Fibroblast of lung (primary cell): ENCODE measurements at regions not wholly inside any gene's neighbourhood (a gene's known extent, or its start where the extent isn't known, plus 50 kb on each side); places are given as distances from the start of the nearest gene placed in this dataset.

Experiments
- DNase-seq, 2 donors: peaks; one replicate each; pipeline versions ENCODE4 v3.0.0 to v3.0.0-alpha.2; 2010; ENCODE audit warnings: low read depth in 2 of 2
- H2AFZ ChIP-seq: 2 replicates; pipeline ENCODE4 v1.5.1; 2012; ENCODE audit warnings: low read length, control low read depth, inconsistent platforms
- H3K27ac ChIP-seq: 2 replicates; pipeline ENCODE4 v1.5.1; 2011; ENCODE audit warnings: low read length, control low read depth; ENCODE audit not compliant: insufficient read depth
- H3K27me3 ChIP-seq: 2 replicates; pipeline ENCODE4 v1.5.1; 2011; ENCODE audit warnings: mild to moderate bottlenecking, low read length; ENCODE audit not compliant: control insufficient read depth, insufficient read depth
- H3K36me3 ChIP-seq: 2 replicates; pipeline ENCODE4 v1.5.1; 2011; ENCODE audit warnings: low read length; ENCODE audit not compliant: control insufficient read depth, insufficient read depth
- H3K4me1 ChIP-seq: 2 replicates; pipeline ENCODE4 v1.5.1; 2011; ENCODE audit warnings: low read length; ENCODE audit not compliant: control insufficient read depth, insufficient read depth; ENCODE audit errors: extremely low read depth
- H3K4me2 ChIP-seq: 2 replicates; pipeline ENCODE4 v1.5.1; 2011; ENCODE audit warnings: low read length, control low read depth; ENCODE audit not compliant: insufficient read depth; ENCODE audit errors: extremely low read depth
- H3K4me3 ChIP-seq, 4 experiments: fragments of 200-600 bp in 1 of 4; sonication (generic) in 1 of 4; replicated peaks in 1 of 4; 2 replicates each; pipeline ENCODE4 v1.5.1; 2011 to 2016; ENCODE audit warnings: low read length in 4 of 4, low read depth in 3 of 4, mild to moderate bottlenecking in 3 of 4, control low read depth in 2 of 4, inconsistent platforms in 1 of 4, mixed read lengths in 1 of 4; ENCODE audit not compliant: insufficient read depth in 1 of 4; ENCODE audit errors: control extremely low read depth in 1 of 4
- H3K79me2 ChIP-seq: 2 replicates; pipeline ENCODE4 v1.5.1; 2012; ENCODE audit warnings: mild to moderate bottlenecking, low read length, inconsistent platforms; ENCODE audit not compliant: control insufficient read depth, insufficient read depth
- H3K9ac ChIP-seq: 2 replicates; pipeline ENCODE4 v1.5.1; 2011; ENCODE audit warnings: mild to moderate bottlenecking, low read length, control low read depth; ENCODE audit not compliant: insufficient read depth
- H3K9me3 ChIP-seq: 2 replicates; pipeline ENCODE4 v1.5.1; 2012; ENCODE audit warnings: low read depth, low read length; ENCODE audit not compliant: control insufficient read depth, insufficient read depth
- H4K20me1 ChIP-seq: 2 replicates; pipeline ENCODE4 v1.5.1; 2011; ENCODE audit warnings: low read length; ENCODE audit not compliant: control insufficient read depth, insufficient read depth; ENCODE audit errors: extremely low read depth
- EZH2 ChIP-seq: IDR thresholded peaks from 2 replicates; pipeline ENCODE4 v1.5.1; 2012; ENCODE audit warnings: low read length, control low read depth, mild to moderate bottlenecking; ENCODE audit errors: missing control alignments
- TF ChIP-seq, protein P1 (sequence below), 2 donors: IDR thresholded peaks in 1 of 2; conservative IDR thresholded peaks in 1 of 2; 1 replicate in 1 of 2; 2 replicates in 1 of 2; pipeline ENCODE4 v1.5.1; 2011 to 2012; ENCODE audit warnings: low read length in 2 of 2, control low read depth in 1 of 2, inconsistent platforms in 1 of 2, low read depth in 1 of 2, mild to moderate bottlenecking in 1 of 2

DNA sequence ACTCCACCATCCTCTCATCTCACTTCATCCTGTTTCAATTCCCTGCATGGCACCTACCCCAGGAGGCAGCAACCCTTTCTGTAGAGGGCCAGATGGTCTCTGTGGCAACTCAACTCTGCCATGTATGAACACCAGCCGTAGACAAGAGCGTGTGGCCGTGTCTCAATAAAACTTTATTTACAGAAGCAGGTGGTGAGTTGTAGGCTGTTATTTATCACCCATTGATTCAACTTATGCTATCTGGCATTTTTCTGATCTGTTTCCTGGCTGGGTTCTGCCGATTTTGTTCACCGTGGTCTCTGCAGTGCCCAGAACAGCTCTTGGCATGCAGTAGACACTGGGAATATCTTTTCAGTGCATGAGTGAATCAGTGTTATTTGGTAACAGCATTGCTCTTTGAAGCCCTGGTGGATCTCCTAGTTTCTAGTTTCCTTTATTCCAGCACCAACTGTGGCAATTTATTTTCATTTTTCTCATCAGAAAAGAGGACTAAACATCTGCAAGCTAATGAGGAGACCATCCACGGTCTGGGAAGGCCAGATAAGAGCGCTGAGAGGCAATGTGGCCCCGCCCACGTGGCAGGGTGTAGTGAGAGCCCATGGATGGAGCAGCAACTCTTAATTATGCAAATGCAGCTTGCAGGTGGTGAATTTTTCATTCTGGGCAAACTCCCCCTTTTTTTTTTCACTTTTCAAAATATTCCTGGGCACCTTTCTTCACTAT lies 77.9 kb downstream of the CTSL start:
- Histone ChIP-seq H3K4me3 (no peak overlapping the region), H3K4me1 (no peaks in the 10 kb centered on the region), H4K20me1 (no peaks in the 10 kb centered on the region), H3K27ac (no peak overlapping the region), H3K9ac (no peak overlapping the region), H3K4me2 (no peak overlapping the region), H3K27me3 (peaks cover 4% of the 10 kb centered on the region), H3K36me3 (no peaks in the 10 kb centered on the region), H3K9me3 (no peaks in the 10 kb centered on the region), H2AFZ (no peak overlapping the region), H3K79me2 (no peaks in the 10 kb centered on the region)
- TF ChIP-seq, protein P1, sequence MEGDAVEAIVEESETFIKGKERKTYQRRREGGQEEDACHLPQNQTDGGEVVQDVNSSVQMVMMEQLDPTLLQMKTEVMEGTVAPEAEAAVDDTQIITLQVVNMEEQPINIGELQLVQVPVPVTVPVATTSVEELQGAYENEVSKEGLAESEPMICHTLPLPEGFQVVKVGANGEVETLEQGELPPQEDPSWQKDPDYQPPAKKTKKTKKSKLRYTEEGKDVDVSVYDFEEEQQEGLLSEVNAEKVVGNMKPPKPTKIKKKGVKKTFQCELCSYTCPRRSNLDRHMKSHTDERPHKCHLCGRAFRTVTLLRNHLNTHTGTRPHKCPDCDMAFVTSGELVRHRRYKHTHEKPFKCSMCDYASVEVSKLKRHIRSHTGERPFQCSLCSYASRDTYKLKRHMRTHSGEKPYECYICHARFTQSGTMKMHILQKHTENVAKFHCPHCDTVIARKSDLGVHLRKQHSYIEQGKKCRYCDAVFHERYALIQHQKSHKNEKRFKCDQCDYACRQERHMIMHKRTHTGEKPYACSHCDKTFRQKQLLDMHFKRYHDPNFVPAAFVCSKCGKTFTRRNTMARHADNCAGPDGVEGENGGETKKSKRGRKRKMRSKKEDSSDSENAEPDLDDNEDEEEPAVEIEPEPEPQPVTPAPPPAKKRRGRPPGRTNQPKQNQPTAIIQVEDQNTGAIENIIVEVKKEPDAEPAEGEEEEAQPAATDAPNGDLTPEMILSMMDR (conservative IDR thresholded peaks at IDR 0.05 in 1 of 2, IDR thresholded peaks at IDR 0.05 in 1 of 2; ENCODE audit: low read depth in 1 of 2, low read length in 2 of 2) = no peak
- no peak for TF ChIP-seq EZH2
- DNase-seq = no peak

DNA sequence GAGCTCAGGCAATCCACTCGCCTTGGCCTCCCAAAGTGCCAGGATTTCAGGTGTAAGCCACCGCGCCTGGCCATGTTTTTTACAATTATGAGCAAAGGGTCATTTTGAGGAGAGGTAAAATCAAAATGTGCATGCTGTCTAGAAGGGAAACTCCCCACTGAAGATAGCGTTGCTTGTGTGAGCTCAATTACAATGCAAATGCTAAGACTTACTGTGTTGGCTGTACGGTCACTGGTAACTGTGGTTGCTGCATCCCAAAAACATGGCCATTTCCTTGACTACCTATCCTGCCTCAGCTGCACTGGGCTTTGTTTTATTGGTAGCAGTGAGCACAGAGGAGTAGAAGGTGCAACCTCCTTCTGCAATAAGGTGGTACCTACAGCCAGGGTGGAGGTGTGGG lies 77.4 kb upstream of the SPATA31E1 start:
- Histone ChIP-seq H4K20me1 (no peaks in the 10 kb centered on the region), H3K27ac (no peak overlapping the region), H3K79me2 (no peaks in the 10 kb centered on the region), H3K9me3 (no peaks in the 10 kb centered on the region), H3K36me3 (no peaks in the 10 kb centered on the region), H3K27me3 (peaks cover 4% of the 10 kb centered on the region), H3K9ac (no peak overlapping the region), H3K4me2 (no peak overlapping the region), H3K4me1 (no peaks in the 10 kb centered on the region), H2AFZ (no peak overlapping the region), H3K4me3 (no peak overlapping the region)
- TF ChIP-seq EZH2 = no peak
- TF ChIP-seq, protein P1 (conservative IDR thresholded peaks at IDR 0.05 in 1 of 2, IDR thresholded peaks at IDR 0.05 in 1 of 2; ENCODE audit: low read depth in 1 of 2, low read length in 2 of 2) = no peak
- DNase-seq = no peak

DNA sequence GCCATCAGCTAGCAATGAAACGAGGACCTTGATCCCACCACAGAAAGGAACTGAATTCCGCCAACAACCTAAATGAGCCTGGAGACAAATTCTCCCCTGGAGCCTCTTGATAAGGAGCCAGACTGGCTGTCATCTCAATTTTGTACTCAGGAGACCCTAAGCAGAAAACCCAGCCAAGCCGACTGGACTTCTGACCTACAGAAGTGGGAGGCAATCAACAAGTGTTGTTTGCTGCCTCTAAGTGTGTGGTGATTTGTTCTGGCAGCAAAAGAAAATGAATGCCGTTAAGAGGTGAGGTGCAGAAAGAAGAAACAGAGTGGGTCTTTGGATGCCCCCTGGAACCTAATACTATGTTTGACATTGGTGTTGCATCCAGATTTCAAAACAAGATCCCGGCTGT lies 72.7 kb upstream of the SPATA31E1 start:
- Histone ChIP-seq H3K4me3 (no peak overlapping the region), H3K9ac (no peak overlapping the region), H3K27ac (no peak overlapping the region), H3K4me1 (no peaks in the 10 kb centered on the region), H3K27me3 (peaks cover 2% of the 10 kb centered on the region), H3K4me2 (no peak overlapping the region), H4K20me1 (no peaks in the 10 kb centered on the region), H3K79me2 (no peaks in the 10 kb centered on the region), H3K36me3 (no peaks in the 10 kb centered on the region), H2AFZ (no peak overlapping the region), H3K9me3 (no peaks in the 10 kb centered on the region)
- DNase-seq = no peak
- TF ChIP-seq, protein P1 (conservative IDR thresholded peaks at IDR 0.05 in 1 of 2, IDR thresholded peaks at IDR 0.05 in 1 of 2; ENCODE audit: low read depth in 1 of 2, low read length in 2 of 2) = no peak
- TF ChIP-seq EZH2 = no peak
